ENCODE measurements at regions not wholly inside any gene's neighbourhood (a gene's known extent, or its start where the extent isn't known, plus 50 kb on each side); places are given as distances from the start of the nearest gene placed in this dataset.

- no peak for TF ChIP-seq CTCF (IDR thresholded peaks at IDR 0.05)
- TF ChIP-seq POLR2A (IDR thresholded peaks at IDR 0.05; ENCODE audit: low read depth): no peak
- no peak for TF ChIP-seq POLR2AphosphoS5 (IDR thresholded peaks at IDR 0.05)
These were observed 304.8 kb upstream of the TSHZ2 start for GRCh38 chr20:52667358-52667757.

Data from esophagus muscularis mucosa (tissue), 3 donors.